ENCODE measurements at regions not wholly inside any gene's neighbourhood (a gene's known extent, or its start where the extent isn't known, plus 50 kb on each side); places are given as distances from the start of the nearest gene placed in this dataset.

DNA sequence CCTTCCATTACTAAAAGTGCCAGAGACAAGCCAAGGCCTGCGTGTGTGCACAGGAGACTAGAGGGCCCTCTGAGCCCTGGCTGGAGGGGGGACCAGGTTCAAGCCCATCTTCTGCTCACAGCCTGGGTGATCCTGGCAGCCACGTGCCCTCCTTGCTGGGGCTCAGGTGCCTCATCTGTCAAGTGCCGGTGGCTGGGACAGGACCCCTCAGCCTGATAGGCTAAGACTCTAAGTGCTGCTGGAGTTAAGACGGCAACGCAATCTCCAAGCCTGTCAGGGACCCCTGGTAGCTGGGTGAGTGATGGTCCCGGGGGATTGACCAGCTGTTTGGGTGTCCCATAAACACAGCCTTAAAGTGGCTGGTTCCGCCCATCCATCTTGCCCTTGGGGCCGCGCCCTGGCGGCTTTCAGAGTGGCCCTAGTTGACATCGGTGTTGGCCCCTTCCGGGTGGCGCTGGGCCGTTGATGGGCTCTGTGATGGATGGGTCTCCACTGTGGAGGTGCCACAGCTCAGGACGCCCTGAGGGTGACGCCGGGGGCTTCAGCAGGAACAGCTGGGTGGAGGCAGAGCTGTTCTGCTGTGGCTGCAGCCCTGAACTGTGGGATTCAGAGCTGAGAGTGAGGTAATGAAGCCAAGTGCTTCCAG, 136.2 kb downstream of the BARX1 start:
- TF ChIP-seq ZNF70 (CRISPR knock-in tag; IDR thresholded peaks at IDR 0.05) (no peak), RARB (CRISPR knock-in tag; IDR thresholded peaks at IDR 0.05) (no peak), SNAI2 (CRISPR knock-in tag; IDR thresholded peaks at IDR 0.05) (no peak), ESRRG (CRISPR knock-in tag; IDR thresholded peaks at IDR 0.05) (no peak), CSDC2 (CRISPR knock-in tag; IDR thresholded peaks at IDR 0.05) (no peak), ZC3H10 (CRISPR knock-in tag; IDR thresholded peaks at IDR 0.05) (no peak), TCF4 (CRISPR knock-in tag; IDR thresholded peaks at IDR 0.05; ENCODE audit: borderline replicate concordance) (no peak), ZNF565 (CRISPR knock-in tag; conservative IDR thresholded peaks at IDR 0.05; ENCODE audit: low read depth) (no peak), ZFP30 (CRISPR knock-in tag; IDR thresholded peaks at IDR 0.05) (no peak), ISL1 (CRISPR knock-in tag; IDR thresholded peaks at IDR 0.05) (no peak), GLIS3 (CRISPR knock-in tag; IDR thresholded peaks at IDR 0.05) (no peak)
- TF ChIP-seq, protein P1, sequence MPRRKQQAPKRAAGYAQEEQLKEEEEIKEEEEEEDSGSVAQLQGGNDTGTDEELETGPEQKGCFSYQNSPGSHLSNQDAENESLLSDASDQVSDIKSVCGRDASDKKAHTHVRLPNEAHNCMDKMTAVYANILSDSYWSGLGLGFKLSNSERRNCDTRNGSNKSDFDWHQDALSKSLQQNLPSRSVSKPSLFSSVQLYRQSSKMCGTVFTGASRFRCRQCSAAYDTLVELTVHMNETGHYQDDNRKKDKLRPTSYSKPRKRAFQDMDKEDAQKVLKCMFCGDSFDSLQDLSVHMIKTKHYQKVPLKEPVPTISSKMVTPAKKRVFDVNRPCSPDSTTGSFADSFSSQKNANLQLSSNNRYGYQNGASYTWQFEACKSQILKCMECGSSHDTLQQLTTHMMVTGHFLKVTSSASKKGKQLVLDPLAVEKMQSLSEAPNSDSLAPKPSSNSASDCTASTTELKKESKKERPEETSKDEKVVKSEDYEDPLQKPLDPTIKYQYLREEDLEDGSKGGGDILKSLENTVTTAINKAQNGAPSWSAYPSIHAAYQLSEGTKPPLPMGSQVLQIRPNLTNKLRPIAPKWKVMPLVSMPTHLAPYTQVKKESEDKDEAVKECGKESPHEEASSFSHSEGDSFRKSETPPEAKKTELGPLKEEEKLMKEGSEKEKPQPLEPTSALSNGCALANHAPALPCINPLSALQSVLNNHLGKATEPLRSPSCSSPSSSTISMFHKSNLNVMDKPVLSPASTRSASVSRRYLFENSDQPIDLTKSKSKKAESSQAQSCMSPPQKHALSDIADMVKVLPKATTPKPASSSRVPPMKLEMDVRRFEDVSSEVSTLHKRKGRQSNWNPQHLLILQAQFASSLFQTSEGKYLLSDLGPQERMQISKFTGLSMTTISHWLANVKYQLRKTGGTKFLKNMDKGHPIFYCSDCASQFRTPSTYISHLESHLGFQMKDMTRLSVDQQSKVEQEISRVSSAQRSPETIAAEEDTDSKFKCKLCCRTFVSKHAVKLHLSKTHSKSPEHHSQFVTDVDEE (CRISPR knock-in tag; IDR thresholded peaks at IDR 0.05): no peak
- TF ChIP-seq, protein P2, sequence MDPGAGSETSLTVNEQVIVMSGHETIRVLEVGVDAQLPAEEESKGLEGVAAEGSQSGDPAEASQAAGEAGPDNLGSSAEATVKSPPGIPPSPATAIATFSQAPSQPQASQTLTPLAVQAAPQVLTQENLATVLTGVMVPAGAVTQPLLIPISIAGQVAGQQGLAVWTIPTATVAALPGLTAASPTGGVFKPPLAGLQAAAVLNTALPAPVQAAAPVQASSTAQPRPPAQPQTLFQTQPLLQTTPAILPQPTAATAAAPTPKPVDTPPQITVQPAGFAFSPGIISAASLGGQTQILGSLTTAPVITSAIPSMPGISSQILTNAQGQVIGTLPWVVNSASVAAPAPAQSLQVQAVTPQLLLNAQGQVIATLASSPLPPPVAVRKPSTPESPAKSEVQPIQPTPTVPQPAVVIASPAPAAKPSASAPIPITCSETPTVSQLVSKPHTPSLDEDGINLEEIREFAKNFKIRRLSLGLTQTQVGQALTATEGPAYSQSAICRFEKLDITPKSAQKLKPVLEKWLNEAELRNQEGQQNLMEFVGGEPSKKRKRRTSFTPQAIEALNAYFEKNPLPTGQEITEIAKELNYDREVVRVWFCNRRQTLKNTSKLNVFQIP (CRISPR knock-in tag; IDR thresholded peaks at IDR 0.05; ENCODE audit: borderline replicate concordance, low read depth): no peak
- no peak for ATAC-seq

DNA sequence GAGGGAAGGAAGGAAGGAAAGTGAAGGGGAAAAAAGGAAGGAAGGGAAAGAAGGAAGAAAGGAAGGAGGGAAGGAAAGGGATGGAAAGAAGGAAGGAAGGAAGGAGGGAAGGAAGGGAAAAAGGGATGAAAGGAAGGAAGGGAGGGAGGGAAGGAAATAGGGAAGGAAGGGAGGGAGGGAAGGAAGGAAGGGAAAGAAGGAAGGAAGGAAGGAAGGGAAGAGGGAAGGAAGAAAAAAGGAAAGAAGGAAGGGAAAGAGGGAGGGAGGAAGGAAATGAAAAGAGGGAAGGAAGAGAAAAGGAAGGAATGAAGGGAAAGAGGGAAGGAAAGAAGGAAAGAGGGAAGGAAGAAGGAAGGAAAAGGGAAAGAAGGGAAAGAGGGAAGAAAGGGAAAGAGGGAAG, 136.9 kb downstream of the BARX1 start:
- no peak for ATAC-seq
- TF ChIP-seq RARB (CRISPR knock-in tag; IDR thresholded peaks at IDR 0.05) (no peak), ZNF70 (CRISPR knock-in tag; IDR thresholded peaks at IDR 0.05) (no peak), GLIS3 (CRISPR knock-in tag; IDR thresholded peaks at IDR 0.05) (no peak), ARNTL (CRISPR knock-in tag; IDR thresholded peaks at IDR 0.05; ENCODE audit: borderline replicate concordance, low read depth) (no peak), ZNF8 (CRISPR knock-in tag; IDR thresholded peaks at IDR 0.05) (no peak)
- TF ChIP-seq, protein P3, sequence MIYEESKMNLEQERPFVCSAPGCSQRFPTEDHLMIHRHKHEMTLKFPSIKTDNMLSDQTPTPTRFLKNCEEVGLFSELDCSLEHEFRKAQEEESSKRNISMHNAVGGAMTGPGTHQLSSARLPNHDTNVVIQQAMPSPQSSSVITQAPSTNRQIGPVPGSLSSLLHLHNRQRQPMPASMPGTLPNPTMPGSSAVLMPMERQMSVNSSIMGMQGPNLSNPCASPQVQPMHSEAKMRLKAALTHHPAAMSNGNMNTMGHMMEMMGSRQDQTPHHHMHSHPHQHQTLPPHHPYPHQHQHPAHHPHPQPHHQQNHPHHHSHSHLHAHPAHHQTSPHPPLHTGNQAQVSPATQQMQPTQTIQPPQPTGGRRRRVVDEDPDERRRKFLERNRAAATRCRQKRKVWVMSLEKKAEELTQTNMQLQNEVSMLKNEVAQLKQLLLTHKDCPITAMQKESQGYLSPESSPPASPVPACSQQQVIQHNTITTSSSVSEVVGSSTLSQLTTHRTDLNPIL (CRISPR knock-in tag; IDR thresholded peaks at IDR 0.05; ENCODE audit: low read depth): no peak

DNA sequence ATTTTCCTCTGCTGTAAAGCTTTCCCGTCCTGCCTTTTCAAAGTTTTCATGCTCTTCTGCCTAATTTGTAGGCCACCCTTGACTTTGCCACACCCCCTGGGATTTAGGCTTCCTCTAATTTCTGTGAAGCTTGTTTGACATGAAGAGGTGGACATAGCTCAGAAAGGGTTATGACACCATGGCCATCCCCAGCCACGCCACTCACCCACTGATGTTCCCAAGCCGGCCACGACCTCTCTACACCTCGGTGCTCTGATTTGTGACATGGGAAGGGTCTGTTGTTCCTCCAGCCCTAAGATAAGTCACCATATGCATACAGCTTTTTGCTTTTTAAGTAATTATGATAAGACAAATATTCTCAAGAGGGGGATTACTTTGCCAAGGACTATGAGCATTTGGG, 139.5 kb downstream of the BARX1 start:
- ATAC-seq: no peak
- TF ChIP-seq TCF4 (CRISPR knock-in tag; IDR thresholded peaks at IDR 0.05; ENCODE audit: borderline replicate concordance) (no peak), ZC3H10 (CRISPR knock-in tag; IDR thresholded peaks at IDR 0.05) (no peak), BACH2 (CRISPR knock-in tag; IDR thresholded peaks at IDR 0.05; ENCODE audit: borderline replicate concordance) (no peak), OSR1 (CRISPR knock-in tag; IDR thresholded peaks at IDR 0.05) (no peak), ZNF70 (CRISPR knock-in tag; IDR thresholded peaks at IDR 0.05) (no peak), RARB (CRISPR knock-in tag; IDR thresholded peaks at IDR 0.05) (no peak), PPARA (CRISPR knock-in tag; IDR thresholded peaks at IDR 0.05; ENCODE audit: borderline replicate concordance) (no peak), GLIS3 (CRISPR knock-in tag; IDR thresholded peaks at IDR 0.05) (no peak), ZFP3 (CRISPR knock-in tag; IDR thresholded peaks at IDR 0.05) (no peak), ZNF8 (CRISPR knock-in tag; IDR thresholded peaks at IDR 0.05) (no peak)
- TF ChIP-seq, protein P3 (CRISPR knock-in tag; IDR thresholded peaks at IDR 0.05; ENCODE audit: low read depth): no peak
- TF ChIP-seq, protein P1 (CRISPR knock-in tag; IDR thresholded peaks at IDR 0.05): no peak
- TF ChIP-seq, protein P4, sequence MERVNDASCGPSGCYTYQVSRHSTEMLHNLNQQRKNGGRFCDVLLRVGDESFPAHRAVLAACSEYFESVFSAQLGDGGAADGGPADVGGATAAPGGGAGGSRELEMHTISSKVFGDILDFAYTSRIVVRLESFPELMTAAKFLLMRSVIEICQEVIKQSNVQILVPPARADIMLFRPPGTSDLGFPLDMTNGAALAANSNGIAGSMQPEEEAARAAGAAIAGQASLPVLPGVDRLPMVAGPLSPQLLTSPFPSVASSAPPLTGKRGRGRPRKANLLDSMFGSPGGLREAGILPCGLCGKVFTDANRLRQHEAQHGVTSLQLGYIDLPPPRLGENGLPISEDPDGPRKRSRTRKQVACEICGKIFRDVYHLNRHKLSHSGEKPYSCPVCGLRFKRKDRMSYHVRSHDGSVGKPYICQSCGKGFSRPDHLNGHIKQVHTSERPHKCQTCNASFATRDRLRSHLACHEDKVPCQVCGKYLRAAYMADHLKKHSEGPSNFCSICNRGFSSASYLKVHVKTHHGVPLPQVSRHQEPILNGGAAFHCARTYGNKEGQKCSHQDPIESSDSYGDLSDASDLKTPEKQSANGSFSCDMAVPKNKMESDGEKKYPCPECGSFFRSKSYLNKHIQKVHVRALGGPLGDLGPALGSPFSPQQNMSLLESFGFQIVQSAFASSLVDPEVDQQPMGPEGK (CRISPR knock-in tag; IDR thresholded peaks at IDR 0.05; ENCODE audit: borderline replicate concordance): no peak
- TF ChIP-seq, protein P2 (CRISPR knock-in tag; IDR thresholded peaks at IDR 0.05; ENCODE audit: borderline replicate concordance, low read depth): no peak
- TF ChIP-seq, protein P5, sequence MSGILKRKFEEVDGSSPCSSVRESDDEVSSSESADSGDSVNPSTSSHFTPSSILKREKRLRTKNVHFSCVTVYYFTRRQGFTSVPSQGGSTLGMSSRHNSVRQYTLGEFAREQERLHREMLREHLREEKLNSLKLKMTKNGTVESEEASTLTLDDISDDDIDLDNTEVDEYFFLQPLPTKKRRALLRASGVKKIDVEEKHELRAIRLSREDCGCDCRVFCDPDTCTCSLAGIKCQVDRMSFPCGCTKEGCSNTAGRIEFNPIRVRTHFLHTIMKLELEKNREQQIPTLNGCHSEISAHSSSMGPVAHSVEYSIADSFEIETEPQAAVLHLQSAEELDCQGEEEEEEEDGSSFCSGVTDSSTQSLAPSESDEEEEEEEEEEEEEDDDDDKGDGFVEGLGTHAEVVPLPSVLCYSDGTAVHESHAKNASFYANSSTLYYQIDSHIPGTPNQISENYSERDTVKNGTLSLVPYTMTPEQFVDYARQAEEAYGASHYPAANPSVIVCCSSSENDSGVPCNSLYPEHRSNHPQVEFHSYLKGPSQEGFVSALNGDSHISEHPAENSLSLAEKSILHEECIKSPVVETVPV (CRISPR knock-in tag; IDR thresholded peaks at IDR 0.05): no peak
